HG03103 (cell line): ENCODE measurements at regions not wholly inside any gene's neighbourhood (a gene's known extent, or its start where the extent isn't known, plus 50 kb on each side); places are given as distances from the start of the nearest gene placed in this dataset.
"Not testable (repeated sequence)": the region's sequence is repeated elsewhere in the genome, so short reads cannot be mapped to it uniquely, and the experiment has no call there.

Source experiments
- ATAC-seq: cut with Tn5 transposase; IDR thresholded peaks from one replicate; pipeline ENCODE4 v1.9.1; 2021; ENCODE audit warnings: low read depth; ENCODE audit not compliant: unreplicated experiment

- ATAC-seq, result no peak
These were observed 255.5 kb downstream of the EFCAB11 start for GRCh38 chr14:89699071-89699470.

GRCh38 chr14:89697281-89698060, 257.1 kb downstream of the EFCAB11 start:
- no peak for ATAC-seq

- ATAC-seq, result no peak
These were observed 258.7 kb downstream of the EFCAB11 start for GRCh38 chr14:89695846-89696245.

GRCh38 chr14:89690139-89690538, 264.4 kb downstream of the EFCAB11 start:
- ATAC-seq, result no peak

GRCh38 chr14:89689711-89690110, 264.8 kb downstream of the EFCAB11 start:
- ATAC-seq, result not testable (repeated sequence)

- ATAC-seq, result no peak
These were observed 265.9 kb downstream of the EFCAB11 start for GRCh38 chr14:89688507-89689211.

- ATAC-seq, result not testable (repeated sequence)
These were observed 267.4 kb downstream of the EFCAB11 start for GRCh38 chr14:89687129-89687528.

- no peak for ATAC-seq
These were observed 267.1 kb upstream of the FOXN3 start for GRCh38 chr14:89684139-89684538.

GRCh38 chr14:89681086-89682018, 264.3 kb upstream of the FOXN3 start:
- ATAC-seq, result peak; percentile 84

GRCh38 chr14:89680156-89680555, 263.1 kb upstream of the FOXN3 start:
- ATAC-seq, result no peak

GRCh38 chr14:89678768-89679167, 261.7 kb upstream of the FOXN3 start:
- ATAC-seq, result no peak

GRCh38 chr14:89675590-89675989, 258.6 kb upstream of the FOXN3 start:
- ATAC-seq, result no peak

GRCh38 chr14:89674936-89675335, 257.9 kb upstream of the FOXN3 start:
- no peak for ATAC-seq

GRCh38 chr14:89674240-89674639, 257.2 kb upstream of the FOXN3 start:
- no peak for ATAC-seq

- no peak for ATAC-seq
These were observed 256.6 kb upstream of the FOXN3 start for GRCh38 chr14:89673512-89674225.

- no peak for ATAC-seq
These were observed 255.8 kb upstream of the FOXN3 start for GRCh38 chr14:89672636-89673511.

GRCh38 chr14:89669193-89669592, 252.2 kb upstream of the FOXN3 start:
- no peak for ATAC-seq

GRCh38 chr14:89667983-89668382, 250.9 kb upstream of the FOXN3 start:
- no peak for ATAC-seq
